DOHH2 (cell line): ENCODE measurements at regions not wholly inside any gene's neighbourhood (a gene's known extent, or its start where the extent isn't known, plus 50 kb on each side); places are given as distances from the start of the nearest gene placed in this dataset.

ENCODE experiments used
- H3F3A ChIP-seq: fragments of 200-600 bp; sonication (generic), shearing (Covaris generic); 2 replicates; pipeline ENCODE4 v1.6.0; 2016; ENCODE audit warnings: antibody characterized with exemption, mild to moderate bottlenecking; ENCODE audit not compliant: control insufficient read depth, insufficient read depth
- H3K27ac ChIP-seq: fragments of 200-600 bp; sonication (generic); 2 replicates; pipeline ENCODE4 v1.5.1; 2014; ENCODE audit warnings: low read depth, mild to moderate bottlenecking, low read length, moderate library complexity
- H3K27me3 ChIP-seq: fragments of 200-600 bp; sonication (generic); 2 replicates; pipeline ENCODE4 v1.6.1; 2014; ENCODE audit warnings: mild to moderate bottlenecking, low read length, mixed read lengths; ENCODE audit not compliant: control insufficient read depth
- H3K36me3 ChIP-seq: fragments of 200-600 bp; sonication (generic); 2 replicates; pipeline ENCODE4 v1.6.1; 2014; ENCODE audit warnings: mild to moderate bottlenecking, low read length, moderate library complexity, mixed read lengths; ENCODE audit not compliant: control insufficient read depth
- H3K4me1 ChIP-seq: fragments of 200-600 bp; sonication (generic); 2 replicates; pipeline ENCODE4 v1.6.1; 2014; ENCODE audit warnings: mild to moderate bottlenecking, low read length, mixed read lengths; ENCODE audit not compliant: control insufficient read depth
- H3K4me2 ChIP-seq: fragments of 200-600 bp; sonication (generic); 2 replicates; pipeline ENCODE4 v1.6.0; 2014; ENCODE audit warnings: mild to moderate bottlenecking, low read length, moderate library complexity
- H3K4me3 ChIP-seq: fragments of 200-600 bp; sonication (generic); 2 replicates; pipeline ENCODE4 v1.5.1; 2014; ENCODE audit warnings: mild to moderate bottlenecking, low read length, mixed read lengths
- H3K79me2 ChIP-seq: fragments of 200-600 bp; sonication (generic); 2 replicates; pipeline ENCODE4 v1.6.1; 2014; ENCODE audit warnings: mild to moderate bottlenecking, low read length, mixed read lengths; ENCODE audit not compliant: control insufficient read depth
- H3K9me2 ChIP-seq: fragments of 200-600 bp; sonication (generic); replicated peaks from 2 replicates; pipeline ENCODE4 v1.6.1; 2014; ENCODE audit warnings: mild to moderate bottlenecking, low read length, mixed read lengths; ENCODE audit not compliant: control insufficient read depth
- H3K9me3 ChIP-seq: fragments of 200-600 bp; sonication (generic); 2 replicates; pipeline ENCODE4 v1.6.1; 2014; ENCODE audit warnings: antibody characterized with exemption, low read length, mixed read lengths; ENCODE audit not compliant: control insufficient read depth, insufficient read depth
- H4K20me1 ChIP-seq: fragments of 200-600 bp; sonication (generic); 2 replicates; pipeline ENCODE4 v1.6.0; 2014; ENCODE audit warnings: low read depth, mild to moderate bottlenecking, antibody characterized with exemption, low read length, moderate library complexity; ENCODE audit not compliant: control insufficient read depth, insufficient read depth
- CTCF ChIP-seq: fragments of 200-600 bp; sonication (generic); IDR thresholded peaks from one replicate; pipeline ENCODE4 v1.5.1; 2014; ENCODE audit warnings: antibody characterized with exemption, mild to moderate bottlenecking, low read depth, low read length; ENCODE audit not compliant: poor library complexity, severe bottlenecking
- EZH2phosphoT487 ChIP-seq: fragments of 200-600 bp; sonication (generic); IDR thresholded peaks from 2 replicates; pipeline ENCODE4 v1.6.1; 2017; ENCODE audit warnings: borderline replicate concordance, mild to moderate bottlenecking, antibody characterized with exemption, low read length, moderate library complexity, mixed read lengths

- Histone ChIP-seq H3K27me3 (no peaks in the 10 kb centered on the region), H3K4me3 (no peak overlapping the region), H3F3A (no peaks in the 10 kb centered on the region), H3K27ac (no peak overlapping the region), H3K79me2 (no peaks in the 10 kb centered on the region), H3K4me2 (no peak overlapping the region), H3K9me3 (no peaks in the 10 kb centered on the region), H3K9me2 (no peaks in the 10 kb centered on the region), H3K4me1 (no peaks in the 10 kb centered on the region), H3K36me3 (no peaks in the 10 kb centered on the region), H4K20me1 (no peaks in the 10 kb centered on the region)
- TF ChIP-seq EZH2phosphoT487 (no peak), CTCF (no peak)
Observed at GRCh38 chr1:90100566-90100965, 105.7 kb downstream of the ZNF326 start.

GRCh38 chr1:90092441-90092840 is 97.5 kb downstream of the ZNF326 start:
- Histone ChIP-seq H3K9me2 (no peaks in the 10 kb centered on the region), H3K4me3 (no peak overlapping the region), H3K9me3 (no peaks in the 10 kb centered on the region), H3F3A (no peaks in the 10 kb centered on the region), H4K20me1 (no peaks in the 10 kb centered on the region), H3K36me3 (no peaks in the 10 kb centered on the region), H3K27ac (no peak overlapping the region), H3K4me1 (no peaks in the 10 kb centered on the region), H3K27me3 (no peaks in the 10 kb centered on the region; the same call in 1 of the 2 replicates), H3K4me2 (no peak overlapping the region), H3K79me2 (no peaks in the 10 kb centered on the region)
- TF ChIP-seq EZH2phosphoT487 (no peak), CTCF (no peak)
